ENCODE measurements at regions not wholly inside any gene's neighbourhood (a gene's known extent, or its start where the extent isn't known, plus 50 kb on each side); places are given as distances from the start of the nearest gene placed in this dataset.

DNA sequence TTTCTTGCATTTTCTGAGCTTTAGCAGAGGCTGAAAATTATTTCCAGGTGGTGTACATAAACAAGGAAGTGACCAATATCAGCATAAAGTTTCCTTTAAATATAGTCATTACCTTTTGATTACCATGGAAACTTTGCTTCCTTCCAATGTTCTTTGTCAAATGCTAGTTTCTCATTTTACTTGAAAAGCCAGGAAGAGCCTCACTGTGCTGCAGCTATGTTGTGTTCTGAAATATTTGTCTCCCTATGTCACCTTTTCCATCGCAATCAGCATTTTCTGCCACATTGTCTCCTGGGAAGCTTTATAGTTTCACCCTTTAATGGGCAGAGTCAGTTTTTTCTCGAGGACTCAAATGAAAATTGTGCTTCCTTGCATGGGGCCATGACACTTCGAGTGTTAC is 496.0 kb downstream of the CDH8 start:
- TF ChIP-seq SIN3A (IDR thresholded peaks at IDR 0.05; ENCODE audit: borderline replicate concordance, insufficient read depth, low read length) (no peak), FOXP2 (optimal IDR thresholded peaks at IDR 0.05; ENCODE audit: borderline replicate concordance, extremely low read depth, extremely low read length, insufficient read depth) (no peak), POLR2AphosphoS5 (IDR thresholded peaks at IDR 0.05; ENCODE audit: low read depth, low read length) (no peak)
- TF ChIP-seq, protein P1, sequence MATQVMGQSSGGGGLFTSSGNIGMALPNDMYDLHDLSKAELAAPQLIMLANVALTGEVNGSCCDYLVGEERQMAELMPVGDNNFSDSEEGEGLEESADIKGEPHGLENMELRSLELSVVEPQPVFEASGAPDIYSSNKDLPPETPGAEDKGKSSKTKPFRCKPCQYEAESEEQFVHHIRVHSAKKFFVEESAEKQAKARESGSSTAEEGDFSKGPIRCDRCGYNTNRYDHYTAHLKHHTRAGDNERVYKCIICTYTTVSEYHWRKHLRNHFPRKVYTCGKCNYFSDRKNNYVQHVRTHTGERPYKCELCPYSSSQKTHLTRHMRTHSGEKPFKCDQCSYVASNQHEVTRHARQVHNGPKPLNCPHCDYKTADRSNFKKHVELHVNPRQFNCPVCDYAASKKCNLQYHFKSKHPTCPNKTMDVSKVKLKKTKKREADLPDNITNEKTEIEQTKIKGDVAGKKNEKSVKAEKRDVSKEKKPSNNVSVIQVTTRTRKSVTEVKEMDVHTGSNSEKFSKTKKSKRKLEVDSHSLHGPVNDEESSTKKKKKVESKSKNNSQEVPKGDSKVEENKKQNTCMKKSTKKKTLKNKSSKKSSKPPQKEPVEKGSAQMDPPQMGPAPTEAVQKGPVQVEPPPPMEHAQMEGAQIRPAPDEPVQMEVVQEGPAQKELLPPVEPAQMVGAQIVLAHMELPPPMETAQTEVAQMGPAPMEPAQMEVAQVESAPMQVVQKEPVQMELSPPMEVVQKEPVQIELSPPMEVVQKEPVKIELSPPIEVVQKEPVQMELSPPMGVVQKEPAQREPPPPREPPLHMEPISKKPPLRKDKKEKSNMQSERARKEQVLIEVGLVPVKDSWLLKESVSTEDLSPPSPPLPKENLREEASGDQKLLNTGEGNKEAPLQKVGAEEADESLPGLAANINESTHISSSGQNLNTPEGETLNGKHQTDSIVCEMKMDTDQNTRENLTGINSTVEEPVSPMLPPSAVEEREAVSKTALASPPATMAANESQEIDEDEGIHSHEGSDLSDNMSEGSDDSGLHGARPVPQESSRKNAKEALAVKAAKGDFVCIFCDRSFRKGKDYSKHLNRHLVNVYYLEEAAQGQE (IDR thresholded peaks at IDR 0.05; ENCODE audit: insufficient read depth in 1 of 2, low read depth in 2 of 2, low read length in 2 of 2), result no peak

DNA sequence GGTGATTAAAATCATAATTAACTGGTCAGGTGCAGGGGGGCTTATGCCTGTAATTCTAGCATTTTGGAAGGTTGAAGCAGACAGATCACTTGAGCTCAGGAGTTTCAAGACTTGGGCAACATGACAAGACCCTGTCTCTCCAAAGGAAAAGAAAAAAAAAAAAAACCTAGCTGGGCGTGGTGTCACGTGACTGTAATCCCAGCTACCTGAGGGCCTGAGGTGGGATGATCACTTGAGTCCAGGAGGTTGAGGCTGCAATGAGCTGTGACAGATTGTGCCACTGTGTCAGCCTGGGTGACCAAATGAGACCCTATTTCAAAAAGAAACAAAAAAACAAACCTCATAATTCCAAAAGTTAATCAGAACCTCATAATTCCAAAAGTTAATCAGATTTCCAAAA is 505.5 kb downstream of the CDH8 start:
- TF ChIP-seq, protein P1 (IDR thresholded peaks at IDR 0.05; ENCODE audit: insufficient read depth in 1 of 2, low read depth in 2 of 2, low read length in 2 of 2), result no peak
- TF ChIP-seq TAF1 (IDR thresholded peaks at IDR 0.05; ENCODE audit: borderline replicate concordance, insufficient read depth, low read length), result no peak
- no peak for TF ChIP-seq SIN3A (IDR thresholded peaks at IDR 0.05; ENCODE audit: borderline replicate concordance, insufficient read depth, low read length)
- TF ChIP-seq FOXP2 (optimal IDR thresholded peaks at IDR 0.05; ENCODE audit: borderline replicate concordance, extremely low read depth, extremely low read length, insufficient read depth), result no peak
- TF ChIP-seq POLR2AphosphoS5 (IDR thresholded peaks at IDR 0.05; ENCODE audit: low read depth, low read length), result no peak

DNA sequence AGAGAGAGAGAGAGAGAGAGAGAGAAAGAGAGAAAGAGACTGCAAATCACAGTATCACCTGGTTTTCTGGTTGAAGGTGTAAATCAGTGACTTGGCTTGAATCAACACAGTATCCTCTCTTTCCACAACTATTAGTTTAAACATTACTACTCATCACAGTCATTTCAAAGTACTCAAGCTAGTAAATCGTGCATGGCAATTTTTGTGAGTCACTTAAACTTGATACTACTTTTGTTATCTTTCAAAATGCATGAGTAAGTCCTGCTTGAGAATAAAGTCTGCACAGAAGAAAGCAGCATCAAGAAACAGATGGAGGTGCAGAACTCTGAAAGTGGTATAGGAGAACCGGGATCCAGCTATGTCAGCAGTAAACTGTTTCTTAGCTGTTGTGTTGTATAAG is 535.4 kb downstream of the CDH8 start:
- TF ChIP-seq FOXP2 (optimal IDR thresholded peaks at IDR 0.05; ENCODE audit: borderline replicate concordance, extremely low read depth, extremely low read length, insufficient read depth), result no peak
- no peak for TF ChIP-seq SIN3A (IDR thresholded peaks at IDR 0.05; ENCODE audit: borderline replicate concordance, insufficient read depth, low read length)
- TF ChIP-seq TAF1 (IDR thresholded peaks at IDR 0.05; ENCODE audit: borderline replicate concordance, insufficient read depth, low read length), result no peak
- TF ChIP-seq, protein P1 (IDR thresholded peaks at IDR 0.05; ENCODE audit: insufficient read depth in 1 of 2, low read depth in 2 of 2, low read length in 2 of 2), result no peak
- TF ChIP-seq POLR2AphosphoS5 (IDR thresholded peaks at IDR 0.05; ENCODE audit: low read depth, low read length), result no peak

DNA sequence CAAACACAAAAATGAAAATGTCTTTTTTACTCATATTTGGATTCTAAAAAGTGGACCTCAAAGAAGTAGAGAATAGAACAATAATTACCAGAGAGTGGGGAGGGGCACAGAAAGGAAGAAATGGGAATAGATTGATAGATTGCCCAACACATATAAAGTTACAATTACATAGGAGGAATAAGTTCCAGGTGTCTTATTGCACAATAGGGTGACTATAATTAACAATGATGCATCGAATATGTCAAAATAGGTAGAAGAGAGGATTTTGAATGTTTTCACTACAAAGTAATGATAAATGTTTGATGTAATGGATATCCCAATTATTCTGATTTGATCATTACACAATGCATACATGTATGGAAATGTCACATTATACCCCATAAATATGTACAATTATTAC is 556.0 kb downstream of the CDH8 start:
- TF ChIP-seq TAF1 (IDR thresholded peaks at IDR 0.05; ENCODE audit: borderline replicate concordance, insufficient read depth, low read length) (no peak), SIN3A (IDR thresholded peaks at IDR 0.05; ENCODE audit: borderline replicate concordance, insufficient read depth, low read length) (no peak), POLR2AphosphoS5 (IDR thresholded peaks at IDR 0.05; ENCODE audit: low read depth, low read length) (no peak), FOXP2 (optimal IDR thresholded peaks at IDR 0.05; ENCODE audit: borderline replicate concordance, extremely low read depth, extremely low read length, insufficient read depth) (no peak)
- TF ChIP-seq, protein P1 (IDR thresholded peaks at IDR 0.05; ENCODE audit: insufficient read depth in 1 of 2, low read depth in 2 of 2, low read length in 2 of 2), result no peak

DNA sequence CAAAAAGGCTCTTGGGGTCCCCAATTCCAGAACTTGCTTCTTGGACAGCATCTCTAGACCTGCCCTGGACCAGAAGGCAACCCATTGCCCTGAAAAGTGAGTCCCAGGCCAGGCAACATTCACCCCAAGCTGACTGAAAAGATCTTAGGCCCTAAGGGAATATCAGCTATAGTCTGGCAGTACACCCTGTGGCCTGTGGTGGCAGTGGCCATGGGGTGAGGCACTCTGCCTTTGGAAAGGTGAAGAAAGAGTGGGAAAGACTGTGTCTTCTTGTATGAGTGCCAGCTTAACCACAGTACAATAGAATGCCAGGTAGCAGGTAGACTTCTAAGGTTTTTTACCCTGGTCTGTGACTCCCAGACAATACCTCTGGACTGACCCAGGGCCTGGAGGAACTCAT is 564.5 kb downstream of the CDH8 start:
- TF ChIP-seq FOXP2 (optimal IDR thresholded peaks at IDR 0.05; ENCODE audit: borderline replicate concordance, extremely low read depth, extremely low read length, insufficient read depth), result no peak
- no peak for TF ChIP-seq SIN3A (IDR thresholded peaks at IDR 0.05; ENCODE audit: borderline replicate concordance, insufficient read depth, low read length)
- TF ChIP-seq POLR2AphosphoS5 (IDR thresholded peaks at IDR 0.05; ENCODE audit: low read depth, low read length), result no peak
- TF ChIP-seq TAF1 (IDR thresholded peaks at IDR 0.05; ENCODE audit: borderline replicate concordance, insufficient read depth, low read length), result no peak

Measured in PFSK-1 (cell line).